ENCODE measurements at regions not wholly inside any gene's neighbourhood (a gene's known extent, or its start where the extent isn't known, plus 50 kb on each side); places are given as distances from the start of the nearest gene placed in this dataset.

DNA sequence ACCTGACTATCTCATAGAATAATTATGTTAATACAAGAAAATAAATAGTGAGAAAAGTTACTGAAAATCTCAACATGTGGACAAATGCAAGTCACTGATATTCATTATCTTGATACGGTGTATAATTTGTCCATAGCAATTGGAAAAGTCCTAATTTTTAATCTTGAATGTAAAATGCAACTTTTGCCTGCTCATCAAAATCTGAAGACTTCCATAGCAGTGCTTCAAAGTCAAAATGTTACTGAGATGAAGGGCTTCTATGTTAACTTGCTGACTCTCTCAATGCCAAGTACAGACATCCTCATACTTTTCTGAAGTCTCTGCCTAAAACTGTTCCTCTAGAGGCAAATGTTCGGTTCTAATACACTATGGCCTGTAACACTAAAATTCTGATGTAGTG, 1300.1 kb upstream of the EPHA6 start:
- Histone ChIP-seq H3K4me2 (replicated peaks; ENCODE audit: extremely low read depth, low read length, poor library complexity, severe bottlenecking) (no peak overlapping the region), H3K36me3 (replicated peaks in 1 of 2; ENCODE audit: control insufficient read depth in 1 of 2, insufficient read depth in 2 of 2, low read length in 2 of 2) (no peaks in the 10 kb centered on the region), H2AFZ (ENCODE audit: insufficient read depth, low read depth, low read length, poor library complexity, severe bottlenecking) (no peak overlapping the region), H3K4me1 (ENCODE audit: control insufficient read depth in 1 of 2, insufficient read depth in 2 of 2, low read length in 2 of 2) (no peaks in the 10 kb centered on the region), H3K79me2 (ENCODE audit: insufficient read depth, low read length) (no peaks in the 10 kb centered on the region), H3K9ac (ENCODE audit: insufficient read depth, low read length, poor library complexity, severe bottlenecking) (no peak overlapping the region), H3K9me3 (replicated peaks in 1 of 2; ENCODE audit: control insufficient read depth in 1 of 2, insufficient read depth in 1 of 2, low read length in 2 of 2) (no peaks in the 10 kb centered on the region), H3K27ac (ENCODE audit: low read depth in 1 of 2, low read length in 2 of 2) (no peak overlapping the region), H3K4me3 (replicated peaks in 1 of 3; ENCODE audit: low read depth in 2 of 3, low read length in 3 of 3) (no peak overlapping the region), H4K20me1 (ENCODE audit: insufficient read depth, low read length) (no peaks in the 10 kb centered on the region), H3K27me3 (ENCODE audit: control insufficient read depth in 2 of 2, insufficient read depth in 2 of 2, low read length in 2 of 2) (no peaks in the 10 kb centered on the region)
- H3K4me3 Mint-ChIP-seq = no peak overlapping the region
- H3K27ac Mint-ChIP-seq = no peak overlapping the region
- H3K4me1 Mint-ChIP-seq = no peaks in the 10 kb centered on the region
- H3K9me3 Mint-ChIP-seq = peaks cover 0 to 3% (median 0%) of the 10 kb centered on the region in 7 donors
- H3K36me3 Mint-ChIP-seq = no peaks in the 10 kb centered on the region
- no peaks in the 10 kb centered on the region for H3K27me3 Mint-ChIP-seq (ENCODE audit: low read depth in 3 of 3)
- DNase-seq = no peak
- TF ChIP-seq, protein P1, sequence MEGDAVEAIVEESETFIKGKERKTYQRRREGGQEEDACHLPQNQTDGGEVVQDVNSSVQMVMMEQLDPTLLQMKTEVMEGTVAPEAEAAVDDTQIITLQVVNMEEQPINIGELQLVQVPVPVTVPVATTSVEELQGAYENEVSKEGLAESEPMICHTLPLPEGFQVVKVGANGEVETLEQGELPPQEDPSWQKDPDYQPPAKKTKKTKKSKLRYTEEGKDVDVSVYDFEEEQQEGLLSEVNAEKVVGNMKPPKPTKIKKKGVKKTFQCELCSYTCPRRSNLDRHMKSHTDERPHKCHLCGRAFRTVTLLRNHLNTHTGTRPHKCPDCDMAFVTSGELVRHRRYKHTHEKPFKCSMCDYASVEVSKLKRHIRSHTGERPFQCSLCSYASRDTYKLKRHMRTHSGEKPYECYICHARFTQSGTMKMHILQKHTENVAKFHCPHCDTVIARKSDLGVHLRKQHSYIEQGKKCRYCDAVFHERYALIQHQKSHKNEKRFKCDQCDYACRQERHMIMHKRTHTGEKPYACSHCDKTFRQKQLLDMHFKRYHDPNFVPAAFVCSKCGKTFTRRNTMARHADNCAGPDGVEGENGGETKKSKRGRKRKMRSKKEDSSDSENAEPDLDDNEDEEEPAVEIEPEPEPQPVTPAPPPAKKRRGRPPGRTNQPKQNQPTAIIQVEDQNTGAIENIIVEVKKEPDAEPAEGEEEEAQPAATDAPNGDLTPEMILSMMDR (IDR thresholded peaks at IDR 0.05) = no peak
- intact Hi-C loops (cut with micrococcal nuclease) = no loop called here
- WGBS (ENCODE audit: insufficient coverage) = 80% methylated on average over 1 of the region's 2 CpGs

- no peak overlapping the region for H3K27ac Mint-ChIP-seq
Observed at GRCh38 chr3:95521396-95521795, 1293.0 kb upstream of the EPHA6 start.

More at GRCh38 chr3:95521396-95521795, 1293.0 kb upstream of the EPHA6 start:
- WGBS (ENCODE audit: insufficient coverage) = no CpG with 5 or more reads among the region's 2 CpGs
- no peak for DNase-seq
- H3K27me3 Mint-ChIP-seq (ENCODE audit: low read depth in 3 of 3) = no peaks in the 10 kb centered on the region
- Histone ChIP-seq H3K36me3 (replicated peaks in 1 of 2; ENCODE audit: control insufficient read depth in 1 of 2, insufficient read depth in 2 of 2, low read length in 2 of 2) (no peaks in the 10 kb centered on the region), H3K27me3 (ENCODE audit: control insufficient read depth in 2 of 2, insufficient read depth in 2 of 2, low read length in 2 of 2) (no peaks in the 10 kb centered on the region), H2AFZ (ENCODE audit: insufficient read depth, low read depth, low read length, poor library complexity, severe bottlenecking) (no peak overlapping the region), H3K9ac (ENCODE audit: insufficient read depth, low read length, poor library complexity, severe bottlenecking) (no peak overlapping the region), H3K4me1 (ENCODE audit: control insufficient read depth in 1 of 2, insufficient read depth in 2 of 2, low read length in 2 of 2) (no peaks in the 10 kb centered on the region), H3K4me3 (replicated peaks in 1 of 3; ENCODE audit: low read depth in 2 of 3, low read length in 3 of 3) (no peak overlapping the region), H3K9me3 (replicated peaks in 1 of 2; ENCODE audit: control insufficient read depth in 1 of 2, insufficient read depth in 1 of 2, low read length in 2 of 2) (no peaks in the 10 kb centered on the region), H3K27ac (ENCODE audit: low read depth in 1 of 2, low read length in 2 of 2) (no peak overlapping the region), H4K20me1 (ENCODE audit: insufficient read depth, low read length) (no peaks in the 10 kb centered on the region), H3K4me2 (replicated peaks; ENCODE audit: extremely low read depth, low read length, poor library complexity, severe bottlenecking) (no peak overlapping the region), H3K79me2 (ENCODE audit: insufficient read depth, low read length) (no peaks in the 10 kb centered on the region)
- H3K4me1 Mint-ChIP-seq = no peaks in the 10 kb centered on the region
- TF ChIP-seq, protein P1 (IDR thresholded peaks at IDR 0.05) = no peak
- H3K36me3 Mint-ChIP-seq = no peaks in the 10 kb centered on the region
- no peaks in the 10 kb centered on the region for H3K9me3 Mint-ChIP-seq
- no peak overlapping the region for H3K4me3 Mint-ChIP-seq
- intact Hi-C loops (cut with micrococcal nuclease) = no loop called here

All from CD14-positive monocyte (primary cell).